ENCODE measurements at regions not wholly inside any gene's neighbourhood (a gene's known extent, or its start where the extent isn't known, plus 50 kb on each side); places are given as distances from the start of the nearest gene placed in this dataset.

DNA sequence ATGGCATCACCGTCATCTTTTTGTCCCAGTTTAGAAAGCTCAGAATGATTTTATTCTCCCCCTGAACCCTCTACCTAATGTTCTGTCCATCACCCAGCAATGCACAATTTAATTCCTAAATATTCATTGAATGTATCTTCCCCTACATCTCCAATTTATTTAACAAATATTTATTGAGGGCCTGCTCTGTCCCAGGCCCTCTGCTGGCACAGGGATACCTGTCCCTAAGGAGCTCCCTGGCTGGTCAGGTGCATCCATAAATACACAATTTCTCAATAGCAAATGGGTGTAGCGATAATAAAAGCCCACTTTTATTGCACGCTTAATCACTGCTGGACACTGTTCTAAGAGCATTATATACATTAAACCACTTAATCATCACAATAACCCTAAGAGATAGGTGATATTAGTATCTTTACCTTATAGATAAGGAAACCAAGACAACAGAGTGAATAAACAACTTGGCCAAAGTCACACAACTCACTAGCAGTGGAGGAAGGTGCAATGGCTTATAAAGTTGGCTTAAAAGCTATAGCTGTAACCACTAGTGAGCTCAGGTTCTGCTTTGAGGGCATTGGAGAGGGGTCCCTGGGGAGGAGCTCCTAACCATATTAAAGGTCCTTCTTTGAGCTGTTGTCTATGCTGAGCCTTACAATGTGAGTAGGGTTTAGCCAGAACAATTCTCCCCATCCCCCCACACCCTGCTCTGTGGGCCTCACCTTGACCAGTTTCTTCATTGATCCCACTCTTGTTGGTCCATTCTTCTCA, 126.3 kb upstream of the JUN start:
- no peak for DNase-seq (ENCODE audit: low spot score)

GRCh38 chr1:58911841-58912499, 128.1 kb upstream of the JUN start:
- no peak for DNase-seq (ENCODE audit: low spot score)

- DNase-seq (ENCODE audit: low spot score) = no peak
These were observed 131.1 kb upstream of the JUN start for GRCh38 chr1:58914925-58915324.

GRCh38 chr1:58917436-58917835, 133.6 kb upstream of the JUN start:
- no peak for DNase-seq (ENCODE audit: low spot score)

DNA sequence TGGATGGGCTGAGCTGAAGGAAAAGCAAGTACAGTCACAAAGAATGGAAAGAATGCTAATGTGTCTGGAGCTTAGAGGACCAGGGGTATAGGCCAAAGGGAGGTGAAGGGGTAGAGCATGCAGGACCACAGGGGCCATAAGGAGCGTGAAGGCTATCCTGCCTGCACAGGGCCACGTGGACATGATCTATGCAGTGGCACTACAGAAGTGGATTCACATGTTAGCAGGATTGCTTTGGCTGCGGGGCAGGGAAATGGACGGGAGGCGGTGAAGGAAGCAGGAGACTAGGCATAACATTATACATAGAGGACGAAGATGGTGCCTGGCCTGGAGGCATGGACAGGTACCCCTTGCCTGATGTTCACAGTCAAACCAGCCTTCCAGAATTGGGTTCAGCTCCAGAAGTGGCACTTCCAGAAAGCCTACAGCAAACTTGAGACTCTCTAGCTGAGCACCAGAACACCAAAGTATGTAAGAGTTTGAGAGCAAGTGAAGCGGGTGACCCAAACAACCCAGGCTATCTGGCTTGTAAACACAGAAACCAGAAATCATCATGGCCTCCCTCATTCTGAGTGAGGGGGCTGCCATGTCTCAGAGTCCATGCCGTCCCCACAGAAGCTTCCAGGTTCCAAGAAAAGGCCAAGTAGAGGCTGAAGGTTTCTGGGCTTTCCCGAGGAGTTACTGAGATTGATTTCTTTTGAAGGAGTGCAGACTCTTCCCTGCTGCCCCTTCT, 135.5 kb upstream of the JUN start:
- no peak for DNase-seq (ENCODE audit: low spot score)

GRCh38 chr1:58919959-58920321, 136.1 kb upstream of the JUN start:
- no peak for DNase-seq (ENCODE audit: low spot score)

DNA sequence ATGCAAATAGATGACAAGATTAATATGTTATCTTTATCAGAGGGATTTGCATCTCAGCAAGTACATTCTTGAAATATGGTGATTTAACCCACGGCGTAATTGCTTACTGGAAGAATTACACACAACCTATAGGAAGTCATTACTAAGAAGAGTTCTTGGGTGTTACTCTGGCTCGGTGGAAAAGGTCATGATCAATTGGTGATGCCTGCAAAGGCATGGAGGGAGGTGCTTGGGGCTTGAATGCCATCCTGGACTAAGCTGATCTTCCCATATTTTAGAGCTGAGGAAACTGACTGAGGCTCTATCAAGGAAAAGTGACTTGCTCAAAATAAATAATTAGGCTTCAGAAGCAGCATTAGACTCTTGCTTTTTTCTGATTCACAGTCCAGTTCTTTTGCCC, 137.5 kb upstream of the JUN start:
- no peak for DNase-seq (ENCODE audit: low spot score)

DNA sequence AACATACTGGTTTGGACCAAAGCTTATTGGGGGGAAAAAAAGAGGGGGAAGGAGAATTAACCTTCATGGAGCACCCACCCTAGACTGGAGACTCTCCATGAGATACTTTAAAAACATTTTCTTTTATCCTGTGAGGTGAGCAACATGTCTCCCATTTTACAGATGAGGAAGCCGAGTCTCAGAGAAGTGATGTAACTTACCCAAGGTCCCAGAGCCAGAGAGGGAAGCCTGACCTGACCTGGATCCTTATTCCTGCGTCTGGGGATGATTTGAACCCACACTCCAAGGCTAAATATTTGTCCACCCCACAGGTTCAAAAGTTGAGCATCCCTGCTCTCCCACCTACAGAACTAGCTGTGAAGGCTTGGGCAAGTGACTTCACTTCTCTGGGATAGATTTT, 137.9 kb upstream of the JUN start:
- DNase-seq (ENCODE audit: low spot score) = no peak

GRCh38 chr1:58922302-58923089, 138.6 kb upstream of the JUN start:
- DNase-seq (ENCODE audit: low spot score) = peak; percentile 23

GRCh38 chr1:58923090-58923470, 139.2 kb upstream of the JUN start:
- DNase-seq (ENCODE audit: low spot score) = no peak

GRCh38 chr1:58924016-58924565, 140.2 kb upstream of the JUN start:
- no peak for DNase-seq (ENCODE audit: low spot score)

DNA sequence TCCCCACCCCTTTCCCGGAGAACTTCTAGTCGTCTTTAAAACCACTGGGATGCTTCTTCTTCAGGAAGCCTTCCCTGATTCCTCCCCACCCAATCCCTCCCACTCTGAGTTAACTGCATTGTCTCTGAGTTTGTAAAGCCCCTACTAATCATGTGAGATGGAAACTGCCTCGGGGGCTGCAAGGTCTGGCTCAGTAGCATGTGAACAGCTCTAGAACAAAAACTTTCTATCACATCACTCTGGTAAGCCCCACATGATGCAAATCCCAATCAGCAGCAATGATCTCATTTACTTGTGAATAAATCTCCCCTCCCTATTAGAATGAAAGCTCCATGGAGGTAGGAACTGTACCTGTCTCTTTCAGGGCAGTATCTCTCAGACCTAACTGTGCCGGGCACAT, 141.0 kb upstream of the JUN start:
- no peak for DNase-seq (ENCODE audit: low spot score)

- DNase-seq (ENCODE audit: low spot score) = no peak
These were observed 141.4 kb upstream of the JUN start for GRCh38 chr1:58925247-58925646.

DNA sequence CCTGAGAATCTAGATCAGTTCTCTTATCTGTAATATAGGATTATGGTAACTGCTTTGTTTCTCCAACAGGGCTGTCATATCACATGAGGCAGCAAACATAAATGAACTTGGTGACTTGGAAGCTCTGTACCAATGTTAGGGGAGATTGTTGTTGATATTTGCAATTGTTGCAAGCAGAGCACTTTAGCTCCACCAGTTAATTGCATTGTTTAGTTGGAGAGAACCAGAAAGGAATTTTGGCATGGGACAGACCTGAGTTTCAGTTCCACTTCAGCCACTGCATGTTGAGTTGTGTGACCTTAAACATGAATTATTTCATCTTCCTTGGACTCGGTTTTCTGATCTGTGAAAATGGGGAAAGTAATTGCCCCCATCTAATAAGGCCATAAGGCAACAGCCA, 142.3 kb upstream of the JUN start:
- no peak for DNase-seq (ENCODE audit: low spot score)

DNA sequence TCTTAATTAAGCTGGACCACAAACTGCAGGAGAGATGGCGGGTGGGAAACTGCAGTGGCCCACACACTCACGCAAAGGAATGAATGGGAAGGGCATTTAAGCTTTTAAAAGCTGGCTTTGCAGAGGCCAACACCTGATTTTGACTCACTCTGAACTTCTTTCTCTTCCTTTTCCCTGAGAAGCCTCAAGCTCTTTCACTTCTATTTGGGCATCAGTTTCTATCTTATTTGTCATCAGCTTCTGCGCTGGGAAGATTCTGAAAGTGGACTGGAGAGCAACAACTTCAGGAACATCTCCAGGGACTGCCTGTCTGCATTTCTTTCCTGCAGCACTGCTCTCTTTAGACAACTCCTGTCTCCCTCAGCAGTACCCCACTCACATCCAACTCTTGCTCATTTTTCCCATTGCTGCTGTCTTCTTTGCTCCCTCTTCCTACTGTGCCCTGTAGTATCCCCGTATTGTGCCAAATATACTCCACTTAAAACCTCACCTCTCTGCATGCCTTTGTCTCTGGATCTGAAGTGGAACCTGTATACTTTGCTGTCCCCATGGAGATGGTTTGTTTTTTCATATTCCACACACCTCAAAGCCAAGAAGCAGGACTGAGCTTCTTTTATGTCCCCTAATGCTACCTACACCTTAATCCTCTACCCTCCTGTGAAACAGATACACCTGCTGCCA, 143.3 kb upstream of the JUN start:
- DNase-seq (ENCODE audit: low spot score) = peak; percentile 34

DNA sequence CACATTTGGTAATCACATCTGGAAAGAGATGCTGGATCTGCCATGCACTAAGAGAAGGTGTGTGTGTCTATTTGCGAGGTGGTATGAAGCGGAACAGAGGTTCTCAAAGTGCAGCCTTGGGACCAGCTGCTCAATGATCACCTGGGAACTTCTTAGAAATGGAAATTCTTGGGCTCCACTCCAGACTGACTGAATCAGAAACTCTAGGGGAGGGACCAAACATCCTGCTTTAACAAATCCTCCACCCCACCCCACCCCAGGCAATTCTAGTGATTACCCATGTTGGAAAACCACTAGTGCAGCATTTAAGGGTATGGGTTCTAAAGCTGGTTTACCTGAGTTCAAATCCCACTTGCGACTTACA, 143.9 kb upstream of the JUN start:
- peak; percentile 42 for DNase-seq (ENCODE audit: low spot score)

DNA sequence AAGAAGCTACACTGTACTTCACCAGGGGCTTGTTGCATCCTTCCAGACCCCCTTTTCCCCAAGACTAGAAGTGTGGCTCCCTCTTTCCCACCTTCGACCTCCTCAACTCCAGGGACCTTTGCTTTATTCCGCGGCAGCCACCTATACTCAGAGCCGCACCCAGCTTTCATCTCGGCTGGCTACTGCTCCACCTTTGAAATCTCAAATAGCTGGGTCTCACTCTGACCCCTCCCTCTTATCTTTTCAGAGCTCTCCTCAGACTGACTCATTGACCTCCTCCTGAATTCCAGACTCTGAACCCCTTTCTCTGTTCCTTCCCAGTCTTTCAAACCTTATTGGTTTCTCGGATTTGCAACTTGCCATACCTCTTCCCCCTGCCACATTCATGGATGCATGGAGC, 144.7 kb upstream of the JUN start:
- no peak for DNase-seq (ENCODE audit: low spot score)

DNA sequence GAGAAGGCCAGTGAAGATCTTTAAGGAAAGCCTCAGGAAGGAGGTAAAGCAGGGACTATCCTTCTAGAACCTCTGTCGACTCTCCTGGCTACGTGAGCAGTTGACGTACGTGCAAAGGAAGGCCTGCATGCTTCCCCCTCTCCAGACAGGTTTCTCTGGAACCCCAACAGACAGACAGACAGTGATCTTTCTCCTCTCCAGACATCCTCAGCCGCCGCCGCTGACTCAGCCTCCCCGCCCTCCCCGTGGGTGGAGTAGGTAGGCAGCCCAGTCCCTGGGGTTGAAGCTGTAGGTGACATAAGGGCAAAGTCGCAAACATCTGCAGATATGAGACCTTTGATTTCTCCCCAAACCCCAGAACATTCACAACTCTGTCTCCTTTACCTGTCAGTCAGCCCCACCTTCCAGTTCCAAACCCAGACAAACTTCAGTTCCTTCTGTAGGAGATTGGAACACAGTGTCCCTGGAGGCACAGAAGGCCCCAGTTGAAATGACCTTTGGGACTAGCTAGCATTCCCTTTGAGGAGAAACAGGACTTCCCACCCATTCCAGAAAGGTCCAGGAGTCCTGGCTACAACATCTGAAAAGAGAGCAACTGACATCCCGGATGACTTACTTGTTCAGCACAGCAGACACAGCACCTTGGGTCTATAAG, 146.0 kb upstream of the JUN start:
- peak; percentile 48 for DNase-seq (ENCODE audit: low spot score)

GRCh38 chr1:58931024-58931423, 147.2 kb upstream of the JUN start:
- DNase-seq (ENCODE audit: low spot score) = no peak

DNA sequence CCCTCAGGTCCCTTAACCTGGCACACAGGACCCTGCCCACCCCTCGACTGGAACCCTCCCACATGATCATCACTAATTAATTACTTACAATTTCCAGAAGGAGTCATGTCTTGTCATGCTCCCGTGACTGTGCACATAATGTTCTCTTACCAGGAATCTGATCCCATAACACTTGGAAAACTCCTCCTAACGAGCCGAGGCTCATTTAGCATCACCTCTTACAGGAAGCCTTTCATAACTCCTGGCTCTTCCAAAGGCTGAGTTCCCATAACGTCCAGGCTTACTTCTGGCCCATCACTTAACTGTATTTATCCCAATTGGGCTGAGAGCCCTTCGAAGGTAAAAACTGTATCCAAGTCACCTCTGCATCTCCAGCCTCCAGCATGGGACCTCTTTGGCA, 147.9 kb upstream of the JUN start:
- DNase-seq (ENCODE audit: low spot score) = no peak
